Inflammatory macrophage treated with lipopolysaccharide for 4 hours (primary cell): ENCODE measurements at regions not wholly inside any gene's neighbourhood (a gene's known extent, or its start where the extent isn't known, plus 50 kb on each side); places are given as distances from the start of the nearest gene placed in this dataset.
"Not testable (repeated sequence)": the region's sequence is repeated elsewhere in the genome, so short reads cannot be mapped to it uniquely, and the experiment has no call there.

Experiments
- DNase-seq: peaks from one replicate; pipeline ENCODE4 v3.0.0-alpha.2; 2020

GRCh38 chr14:38000340-38000739, 207.4 kb upstream of the SSTR1 start:
- no peak for DNase-seq

GRCh38 chr14:38001501-38001900, 206.2 kb upstream of the SSTR1 start:
- DNase-seq, result no peak

- no peak for DNase-seq
Measured at GRCh38 chr14:38003746-38004609, 203.7 kb upstream of the SSTR1 start.

GRCh38 chr14:38004610-38004879, 203.2 kb upstream of the SSTR1 start:
- no peak for DNase-seq

- DNase-seq, result not testable (repeated sequence)
Measured at GRCh38 chr14:38011156-38011555, 196.5 kb upstream of the SSTR1 start.

GRCh38 chr14:38012056-38012455, 195.6 kb upstream of the SSTR1 start:
- no peak for DNase-seq

GRCh38 chr14:38016497-38016896, 191.2 kb upstream of the SSTR1 start:
- DNase-seq, result no peak

- no peak for DNase-seq
Measured at GRCh38 chr14:38021861-38022260, 185.8 kb upstream of the SSTR1 start.

GRCh38 chr14:38022775-38023174, 184.9 kb upstream of the SSTR1 start:
- no peak for DNase-seq

- no peak for DNase-seq
Measured at GRCh38 chr14:38038171-38038570, 169.5 kb upstream of the SSTR1 start.

- DNase-seq, result no peak
Measured at GRCh38 chr14:38038986-38039385, 168.7 kb upstream of the SSTR1 start.

- DNase-seq, result no peak
Measured at GRCh38 chr14:38039496-38039895, 168.2 kb upstream of the SSTR1 start.

GRCh38 chr14:38040411-38040810, 167.3 kb upstream of the SSTR1 start:
- DNase-seq, result no peak

GRCh38 chr14:38042322-38042721, 165.4 kb upstream of the SSTR1 start:
- DNase-seq, result no peak

GRCh38 chr14:38044710-38045109, 163.0 kb upstream of the SSTR1 start:
- no peak for DNase-seq

- DNase-seq, result no peak
Measured at GRCh38 chr14:38045461-38045860, 162.2 kb upstream of the SSTR1 start.

- DNase-seq, result no peak
Measured at GRCh38 chr14:38046160-38046559, 161.5 kb upstream of the SSTR1 start.

GRCh38 chr14:38047195-38047902, 160.4 kb upstream of the SSTR1 start:
- no peak for DNase-seq

GRCh38 chr14:38053666-38054065, 154.0 kb upstream of the SSTR1 start:
- DNase-seq, result no peak

GRCh38 chr14:38056270-38056669, 151.4 kb upstream of the SSTR1 start:
- DNase-seq, result no peak

- not testable (repeated sequence) for DNase-seq
Measured at GRCh38 chr14:38062223-38062622, 145.5 kb upstream of the SSTR1 start.

- no peak for DNase-seq
Measured at GRCh38 chr14:38063711-38064320, 143.9 kb upstream of the SSTR1 start.

- DNase-seq, result peak; percentile 37
Measured at GRCh38 chr14:38065106-38065762, 142.5 kb upstream of the SSTR1 start.
